NCI-H82 (cell line): ENCODE measurements at regions not wholly inside any gene's neighbourhood (a gene's known extent, or its start where the extent isn't known, plus 50 kb on each side); places are given as distances from the start of the nearest gene placed in this dataset.
A peak's percentile ranks its signal among the peaks of the same experiment; 100 is the strongest.
"Not testable (repeated sequence)": the region's sequence is repeated elsewhere in the genome, so short reads cannot be mapped to it uniquely, and the experiment has no call there.

Source experiments
- DNase-seq: peaks from one replicate; lab custom pipeline; 2025; lab: John Stamatoyannopoulos, UW

- not testable (repeated sequence) for DNase-seq
Observed at GRCh38 chr1:176396604-176397395, 66.2 kb upstream of the PAPPA2 start.

GRCh38 chr1:176391621-176392020 is 71.4 kb upstream of the PAPPA2 start:
- DNase-seq: no peak

- no peak for DNase-seq
Observed at GRCh38 chr1:176384841-176385240, 78.1 kb upstream of the PAPPA2 start.

GRCh38 chr1:176382163-176382562 is 80.8 kb upstream of the PAPPA2 start:
- DNase-seq: no peak

- DNase-seq: no peak
Observed at GRCh38 chr1:176379626-176380339, 83.2 kb upstream of the PAPPA2 start.

GRCh38 chr1:176374967-176375569 is 87.9 kb upstream of the PAPPA2 start:
- peak; percentile 93 for DNase-seq

- peak; percentile 96 for DNase-seq
Observed at GRCh38 chr1:176364236-176364905, 98.6 kb upstream of the PAPPA2 start.

- not testable (repeated sequence) for DNase-seq
Observed at GRCh38 chr1:176349135-176349715, 113.8 kb upstream of the PAPPA2 start.

GRCh38 chr1:176341656-176342055 is 121.3 kb upstream of the PAPPA2 start:
- no peak for DNase-seq

- no peak for DNase-seq
Observed at GRCh38 chr1:176338877-176339276, 124.1 kb upstream of the PAPPA2 start.

GRCh38 chr1:176330782-176331181 is 123.7 kb upstream of the COP1 start:
- DNase-seq: no peak

- DNase-seq: no peak
Observed at GRCh38 chr1:176325664-176326063, 118.6 kb upstream of the COP1 start.

GRCh38 chr1:176323472-176323871 is 116.4 kb upstream of the COP1 start:
- no peak for DNase-seq

GRCh38 chr1:176315519-176316220 is 108.6 kb upstream of the COP1 start:
- DNase-seq: no peak

GRCh38 chr1:176296602-176297001 is 89.5 kb upstream of the COP1 start:
- not testable (repeated sequence) for DNase-seq

- no peak for DNase-seq
Observed at GRCh38 chr1:176285996-176286395, 78.9 kb upstream of the COP1 start.

- no peak for DNase-seq
Observed at GRCh38 chr1:176271572-176271971, 64.5 kb upstream of the COP1 start.
